Uterus (tissue), 2 donors: ENCODE measurements at regions not wholly inside any gene's neighbourhood (a gene's known extent, or its start where the extent isn't known, plus 50 kb on each side); places are given as distances from the start of the nearest gene placed in this dataset.
"Not testable (repeated sequence)": the region's sequence is repeated elsewhere in the genome, so short reads cannot be mapped to it uniquely, and the experiment has no call there.

Experiments
- POLR2A ChIP-seq, 2 donors: fragments of 450-650 bp; IDR thresholded peaks; one replicate each; pipeline ENCODE4 v1.6.1; 2016; ENCODE audit warnings: antibody characterized with exemption in 2 of 2, mild to moderate bottlenecking in 1 of 2, moderate library complexity in 1 of 2
- TF ChIP-seq, protein P1 (sequence below), 4 experiments: fragments of 200-600 bp in 2 of 4; fragments of 450-650 bp in 2 of 4; sonication (generic) in 2 of 4; IDR thresholded peaks; one replicate each; pipeline ENCODE4 v1.5.1; 2016 to 2019; ENCODE audit warnings: antibody characterized with exemption in 4 of 4, mild to moderate bottlenecking in 2 of 4, moderate library complexity in 1 of 4

DNA sequence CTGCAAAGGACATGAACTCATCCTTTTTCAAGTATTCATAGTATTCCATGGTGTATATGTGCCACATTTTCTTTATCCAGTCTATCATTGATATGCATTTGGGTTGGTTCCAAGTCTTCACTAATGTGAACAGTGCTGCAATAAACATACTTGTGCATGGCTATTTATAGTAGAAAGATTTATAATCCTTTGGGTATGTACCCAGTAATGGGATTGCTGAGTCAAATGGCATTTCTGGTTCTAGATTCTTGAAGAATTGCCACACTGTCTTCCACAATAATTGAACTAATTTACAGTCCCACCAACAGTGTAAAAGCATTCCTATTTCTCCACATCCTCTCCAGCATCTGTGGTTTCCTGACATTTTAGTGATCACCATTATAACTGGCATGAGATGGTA, 730.3 kb downstream of the NXPH1 start:
- TF ChIP-seq, protein P1, sequence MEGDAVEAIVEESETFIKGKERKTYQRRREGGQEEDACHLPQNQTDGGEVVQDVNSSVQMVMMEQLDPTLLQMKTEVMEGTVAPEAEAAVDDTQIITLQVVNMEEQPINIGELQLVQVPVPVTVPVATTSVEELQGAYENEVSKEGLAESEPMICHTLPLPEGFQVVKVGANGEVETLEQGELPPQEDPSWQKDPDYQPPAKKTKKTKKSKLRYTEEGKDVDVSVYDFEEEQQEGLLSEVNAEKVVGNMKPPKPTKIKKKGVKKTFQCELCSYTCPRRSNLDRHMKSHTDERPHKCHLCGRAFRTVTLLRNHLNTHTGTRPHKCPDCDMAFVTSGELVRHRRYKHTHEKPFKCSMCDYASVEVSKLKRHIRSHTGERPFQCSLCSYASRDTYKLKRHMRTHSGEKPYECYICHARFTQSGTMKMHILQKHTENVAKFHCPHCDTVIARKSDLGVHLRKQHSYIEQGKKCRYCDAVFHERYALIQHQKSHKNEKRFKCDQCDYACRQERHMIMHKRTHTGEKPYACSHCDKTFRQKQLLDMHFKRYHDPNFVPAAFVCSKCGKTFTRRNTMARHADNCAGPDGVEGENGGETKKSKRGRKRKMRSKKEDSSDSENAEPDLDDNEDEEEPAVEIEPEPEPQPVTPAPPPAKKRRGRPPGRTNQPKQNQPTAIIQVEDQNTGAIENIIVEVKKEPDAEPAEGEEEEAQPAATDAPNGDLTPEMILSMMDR (IDR thresholded peaks at IDR 0.05), result not testable (repeated sequence)
- TF ChIP-seq POLR2A (IDR thresholded peaks at IDR 0.05), result not testable (repeated sequence)
